IgD-negative memory B cell (primary cell): ENCODE measurements at regions not wholly inside any gene's neighbourhood (a gene's known extent, or its start where the extent isn't known, plus 50 kb on each side); places are given as distances from the start of the nearest gene placed in this dataset.

Source experiments
- H3K27ac Mint-ChIP-seq, 3 donors: one replicate each; pipeline ENCODE4 v1.8.0; 2020 to 2022; ENCODE audit warnings: mild to moderate bottlenecking in 3 of 3, mixed read lengths in 3 of 3, moderate library complexity in 1 of 3
- H3K27me3 Mint-ChIP-seq: one replicate; pipeline ENCODE4 v1.8.0; 2021; ENCODE audit warnings: mixed read lengths
- H3K36me3 Mint-ChIP-seq: one replicate; pipeline ENCODE4 v1.8.0; 2020; ENCODE audit warnings: mild to moderate bottlenecking, mixed read lengths
- H3K4me1 Mint-ChIP-seq, 3 donors: one replicate each; pipeline ENCODE4 v1.8.0; 2020 to 2022; ENCODE audit warnings: mixed read lengths in 3 of 3, mild to moderate bottlenecking in 1 of 3
- H3K4me3 Mint-ChIP-seq, 4 donors: one replicate each; pipeline ENCODE4 v1.8.0; 2020 to 2022; ENCODE audit warnings: mild to moderate bottlenecking in 4 of 4, mixed read lengths in 4 of 4, moderate library complexity in 3 of 4
- H3K9me3 Mint-ChIP-seq, 3 donors: one replicate each; pipeline ENCODE4 v1.8.0; 2020 to 2021; ENCODE audit warnings: mixed read lengths in 3 of 3, mild to moderate bottlenecking in 1 of 3

- H3K27ac Mint-ChIP-seq: no peak overlapping the region
- H3K9me3 Mint-ChIP-seq: peaks cover 7 to 10% (median 7%) of the 10 kb centered on the region in 3 donors
Observed at GRCh38 chr14:44009642-44010041, 497.4 kb downstream of the FSCB start.

GRCh38 chr14:43988989-43989388, 518.1 kb downstream of the FSCB start:
- peaks cover 0 to 4% (median 2%) of the 10 kb centered on the region in 3 donors for H3K9me3 Mint-ChIP-seq
- H3K4me3 Mint-ChIP-seq: no peak overlapping the region
- no peak overlapping the region for H3K27ac Mint-ChIP-seq
- no peaks in the 10 kb centered on the region for H3K4me1 Mint-ChIP-seq
- H3K36me3 Mint-ChIP-seq: no peaks in the 10 kb centered on the region
- H3K27me3 Mint-ChIP-seq: no peaks in the 10 kb centered on the region

More at GRCh38 chr14:44009642-44010041, 497.4 kb downstream of the FSCB start:
- Mint-ChIP-seq H3K4me3 (no peak overlapping the region), H3K27me3 (no peaks in the 10 kb centered on the region), H3K36me3 (no peaks in the 10 kb centered on the region), H3K4me1 (no peaks in the 10 kb centered on the region)

GRCh38 chr14:43983721-43984120, 523.4 kb downstream of the FSCB start:
- Mint-ChIP-seq H3K4me3 (no peak overlapping the region), H3K27me3 (no peaks in the 10 kb centered on the region), H3K36me3 (no peaks in the 10 kb centered on the region), H3K9me3 (peaks cover 0 to 1% (median 0%) of the 10 kb centered on the region in 3 donors), H3K27ac (no peak overlapping the region), H3K4me1 (no peaks in the 10 kb centered on the region)

- H3K27me3 Mint-ChIP-seq: no peaks in the 10 kb centered on the region
- H3K27ac Mint-ChIP-seq: no peak overlapping the region
- peaks cover 0 to 1% (median 0%) of the 10 kb centered on the region in 3 donors for H3K9me3 Mint-ChIP-seq
- H3K36me3 Mint-ChIP-seq: no peaks in the 10 kb centered on the region
- no peak overlapping the region for H3K4me3 Mint-ChIP-seq
- no peaks in the 10 kb centered on the region for H3K4me1 Mint-ChIP-seq
Observed at GRCh38 chr14:43981135-43981768, 525.8 kb downstream of the FSCB start.

- Mint-ChIP-seq H3K27me3 (no peaks in the 10 kb centered on the region), H3K27ac (no peak overlapping the region), H3K9me3 (peaks cover 1 to 6% (median 3%) of the 10 kb centered on the region in 3 donors), H3K4me3 (no peak overlapping the region), H3K4me1 (no peaks in the 10 kb centered on the region), H3K36me3 (no peaks in the 10 kb centered on the region)
Observed at GRCh38 chr14:43956741-43957140, 550.3 kb downstream of the FSCB start.

- no peaks in the 10 kb centered on the region for H3K4me1 Mint-ChIP-seq
- H3K27ac Mint-ChIP-seq: no peak overlapping the region
- no peaks in the 10 kb centered on the region for H3K27me3 Mint-ChIP-seq
- H3K4me3 Mint-ChIP-seq: no peak overlapping the region
- H3K36me3 Mint-ChIP-seq: no peaks in the 10 kb centered on the region
- H3K9me3 Mint-ChIP-seq: peaks cover 0 to 4% (median 3%) of the 10 kb centered on the region in 3 donors
Observed at GRCh38 chr14:43949400-43949799, 557.7 kb downstream of the FSCB start.

GRCh38 chr14:43939836-43940235, 567.2 kb downstream of the FSCB start:
- H3K27me3 Mint-ChIP-seq: no peaks in the 10 kb centered on the region
- H3K27ac Mint-ChIP-seq: no peak overlapping the region
- peaks cover 2 to 8% (median 6%) of the 10 kb centered on the region in 3 donors for H3K9me3 Mint-ChIP-seq
- no peaks in the 10 kb centered on the region for H3K4me1 Mint-ChIP-seq
- H3K4me3 Mint-ChIP-seq: no peak overlapping the region
- H3K36me3 Mint-ChIP-seq: no peaks in the 10 kb centered on the region

GRCh38 chr14:43938588-43939281, 568.3 kb downstream of the FSCB start:
- no peak overlapping the region for H3K27ac Mint-ChIP-seq
- no peaks in the 10 kb centered on the region for H3K36me3 Mint-ChIP-seq
- H3K27me3 Mint-ChIP-seq: no peaks in the 10 kb centered on the region
- peaks cover 2 to 8% (median 6%) of the 10 kb centered on the region in 3 donors for H3K9me3 Mint-ChIP-seq
- H3K4me1 Mint-ChIP-seq: no peaks in the 10 kb centered on the region
- no peak overlapping the region for H3K4me3 Mint-ChIP-seq

GRCh38 chr14:43937001-43937400, 570.1 kb downstream of the FSCB start:
- H3K4me1 Mint-ChIP-seq: no peaks in the 10 kb centered on the region
- peaks cover 2 to 10% (median 6%) of the 10 kb centered on the region in 3 donors for H3K9me3 Mint-ChIP-seq
- no peaks in the 10 kb centered on the region for H3K27me3 Mint-ChIP-seq
- no peaks in the 10 kb centered on the region for H3K36me3 Mint-ChIP-seq
- H3K4me3 Mint-ChIP-seq: no peak overlapping the region
- H3K27ac Mint-ChIP-seq: no peak overlapping the region

- Mint-ChIP-seq H3K36me3 (no peaks in the 10 kb centered on the region), H3K9me3 (peaks cover 2 to 10% (median 6%) of the 10 kb centered on the region in 3 donors), H3K27me3 (no peaks in the 10 kb centered on the region), H3K4me3 (no peak overlapping the region), H3K27ac (no peak overlapping the region), H3K4me1 (no peaks in the 10 kb centered on the region)
Observed at GRCh38 chr14:43934102-43934501, 573.0 kb downstream of the FSCB start.

- H3K4me3 Mint-ChIP-seq: no peak overlapping the region
- no peak overlapping the region for H3K27ac Mint-ChIP-seq
- no peaks in the 10 kb centered on the region for H3K36me3 Mint-ChIP-seq
- no peaks in the 10 kb centered on the region for H3K9me3 Mint-ChIP-seq
- H3K4me1 Mint-ChIP-seq: no peaks in the 10 kb centered on the region
- no peaks in the 10 kb centered on the region for H3K27me3 Mint-ChIP-seq
Observed at GRCh38 chr14:43914041-43914693, 592.9 kb downstream of the FSCB start.

GRCh38 chr14:43903209-43903608, 603.9 kb downstream of the FSCB start:
- no peak overlapping the region for H3K27ac Mint-ChIP-seq
- H3K27me3 Mint-ChIP-seq: no peaks in the 10 kb centered on the region
- no peak overlapping the region for H3K4me3 Mint-ChIP-seq
- H3K36me3 Mint-ChIP-seq: no peaks in the 10 kb centered on the region
- no peaks in the 10 kb centered on the region for H3K4me1 Mint-ChIP-seq
- H3K9me3 Mint-ChIP-seq: peaks cover 0 to 5% (median 4%) of the 10 kb centered on the region in 3 donors

GRCh38 chr14:43901911-43902673, 605.0 kb downstream of the FSCB start:
- no peak overlapping the region for H3K27ac Mint-ChIP-seq
- H3K9me3 Mint-ChIP-seq: peaks cover 0 to 5% (median 4%) of the 10 kb centered on the region in 3 donors
- H3K4me1 Mint-ChIP-seq: no peaks in the 10 kb centered on the region
- H3K4me3 Mint-ChIP-seq: no peak overlapping the region
- H3K27me3 Mint-ChIP-seq: no peaks in the 10 kb centered on the region
- H3K36me3 Mint-ChIP-seq: no peaks in the 10 kb centered on the region

- H3K27me3 Mint-ChIP-seq: no peaks in the 10 kb centered on the region
- no peak overlapping the region for H3K4me3 Mint-ChIP-seq
- H3K27ac Mint-ChIP-seq: no peak overlapping the region
- no peaks in the 10 kb centered on the region for H3K36me3 Mint-ChIP-seq
- H3K9me3 Mint-ChIP-seq: peaks cover 0 to 2% (median 0%) of the 10 kb centered on the region in 3 donors
- H3K4me1 Mint-ChIP-seq: no peaks in the 10 kb centered on the region
Observed at GRCh38 chr14:43900173-43900655, 606.9 kb downstream of the FSCB start.

- Mint-ChIP-seq H3K27ac (no peak overlapping the region), H3K4me3 (no peak overlapping the region), H3K4me1 (no peaks in the 10 kb centered on the region), H3K36me3 (no peaks in the 10 kb centered on the region), H3K27me3 (no peaks in the 10 kb centered on the region), H3K9me3 (no peaks in the 10 kb centered on the region)
Observed at GRCh38 chr14:43898687-43899086, 608.4 kb downstream of the FSCB start.
